NCI-H460 (cell line): ENCODE measurements at regions not wholly inside any gene's neighbourhood (a gene's known extent, or its start where the extent isn't known, plus 50 kb on each side); places are given as distances from the start of the nearest gene placed in this dataset.

Experiments used
- DNase-seq: peaks from one replicate; pipeline ENCODE4 v3.0.0-alpha.2; 2016; ENCODE audit warnings: low read depth; ENCODE audit errors: extremely low read depth

- no peak for DNase-seq
Measured at GRCh38 chr3:28087591-28087990, 153.8 kb upstream of the CMC1 start.

GRCh38 chr3:28088811-28089526, 152.4 kb upstream of the CMC1 start:
- DNase-seq = no peak

GRCh38 chr3:28089527-28089897, 151.9 kb upstream of the CMC1 start:
- no peak for DNase-seq

GRCh38 chr3:28099296-28099695, 142.1 kb upstream of the CMC1 start:
- no peak for DNase-seq

GRCh38 chr3:28101705-28102104, 139.7 kb upstream of the CMC1 start:
- no peak for DNase-seq

- DNase-seq = no peak
Measured at GRCh38 chr3:28103861-28104260, 137.6 kb upstream of the CMC1 start.

- no peak for DNase-seq
Measured at GRCh38 chr3:28104896-28105534, 136.4 kb upstream of the CMC1 start.

- no peak for DNase-seq
Measured at GRCh38 chr3:28109829-28110228, 131.6 kb upstream of the CMC1 start.

GRCh38 chr3:28110869-28111268, 130.6 kb upstream of the CMC1 start:
- no peak for DNase-seq

- no peak for DNase-seq
Measured at GRCh38 chr3:28114893-28115292, 126.5 kb upstream of the CMC1 start.

GRCh38 chr3:28115316-28115715, 126.1 kb upstream of the CMC1 start:
- DNase-seq = no peak

GRCh38 chr3:28117598-28117997, 123.8 kb upstream of the CMC1 start:
- no peak for DNase-seq

- no peak for DNase-seq
Measured at GRCh38 chr3:28118087-28118486, 123.3 kb upstream of the CMC1 start.

- no peak for DNase-seq
Measured at GRCh38 chr3:28122227-28122626, 119.2 kb upstream of the CMC1 start.

GRCh38 chr3:28124882-28125281, 116.5 kb upstream of the CMC1 start:
- DNase-seq = no peak

- DNase-seq = no peak
Measured at GRCh38 chr3:28125342-28125741, 116.1 kb upstream of the CMC1 start.

GRCh38 chr3:28130836-28131235, 110.6 kb upstream of the CMC1 start:
- DNase-seq = no peak

- no peak for DNase-seq
Measured at GRCh38 chr3:28132941-28133340, 108.5 kb upstream of the CMC1 start.

- DNase-seq = no peak
Measured at GRCh38 chr3:28134198-28134597, 107.2 kb upstream of the CMC1 start.

- no peak for DNase-seq
Measured at GRCh38 chr3:28134792-28135375, 106.5 kb upstream of the CMC1 start.

GRCh38 chr3:28136607-28137216, 104.7 kb upstream of the CMC1 start:
- no peak for DNase-seq
